Activated B cell treated with CpG ODN at 0.5 μM for 24 hours (primary cell): ENCODE measurements at regions not wholly inside any gene's neighbourhood (a gene's known extent, or its start where the extent isn't known, plus 50 kb on each side); places are given as distances from the start of the nearest gene placed in this dataset.

Experiments used
- ATAC-seq: fragments of 200-7000 bp; cut with Tn5 transposase; one replicate; pipeline ENCODE4 v1.10.0; 2021; ENCODE audit warnings: low read depth, mild to moderate bottlenecking, moderate library complexity
- CTCF ChIA-PET: fragments of 350-600 bp; sonication (Branson Sonifier 250); formaldehyde crosslinking; loops from one replicate; lab custom pipeline; 2021; ENCODE audit warnings: antibody characterized with exemption; lab: Charles Lee
- POLR2A ChIA-PET: fragments of 350-600 bp; sonication (Branson Sonifier 250); formaldehyde crosslinking; loops from one replicate; lab custom pipeline; 2021; ENCODE audit warnings: antibody characterized with exemption; lab: Charles Lee
- DNase-seq: peaks from one replicate; pipeline ENCODE4 v3.0.0; 2022
- H3K27ac Mint-ChIP-seq: one replicate; pipeline ENCODE4 v1.8.0; 2020; ENCODE audit warnings: mixed read lengths
- H3K27me3 Mint-ChIP-seq: one replicate; pipeline ENCODE4 v1.8.0; 2021; ENCODE audit warnings: mixed read lengths
- H3K36me3 Mint-ChIP-seq: one replicate; pipeline ENCODE4 v1.8.0; 2021; ENCODE audit warnings: low read depth, mixed read lengths
- H3K4me1 Mint-ChIP-seq: one replicate; pipeline ENCODE4 v1.8.0; 2021; ENCODE audit warnings: mixed read lengths
- H3K4me3 Mint-ChIP-seq: one replicate; pipeline ENCODE4 v1.8.0; 2020; ENCODE audit warnings: mild to moderate bottlenecking, mixed read lengths
- H3K9me3 Mint-ChIP-seq: one replicate; pipeline ENCODE4 v1.8.0; 2020; ENCODE audit warnings: mixed read lengths
- CTCF ChIP-seq: fragments of 200-600 bp; IDR thresholded peaks from one replicate; pipeline ENCODE4 v1.8.0; 2022; ENCODE audit warnings: antibody characterized with exemption, mild to moderate bottlenecking
- intact Hi-C: fragments of 100-400 bp; cut with micrococcal nuclease; formaldehyde crosslinking; loops from one replicate; pipeline ENCODE4 v1.15.1; 2024

- no peak overlapping the region for H3K27ac Mint-ChIP-seq
- no peaks in the 10 kb centered on the region for H3K27me3 Mint-ChIP-seq
- TF ChIP-seq CTCF: no peak
- no peaks in the 10 kb centered on the region for H3K4me1 Mint-ChIP-seq
- H3K4me3 Mint-ChIP-seq: no peak overlapping the region
- DNase-seq: no peak
- ChIA-PET CTCF (no interaction called here), POLR2A (no interaction called here)
- H3K36me3 Mint-ChIP-seq: no peaks in the 10 kb centered on the region
- intact Hi-C loops: no loop called here
- peaks cover 2% of the 10 kb centered on the region for H3K9me3 Mint-ChIP-seq
- no peak for ATAC-seq
Observed at GRCh38 chr13:55534306-55534705, 1606.4 kb upstream of the PRR20A start.

DNA sequence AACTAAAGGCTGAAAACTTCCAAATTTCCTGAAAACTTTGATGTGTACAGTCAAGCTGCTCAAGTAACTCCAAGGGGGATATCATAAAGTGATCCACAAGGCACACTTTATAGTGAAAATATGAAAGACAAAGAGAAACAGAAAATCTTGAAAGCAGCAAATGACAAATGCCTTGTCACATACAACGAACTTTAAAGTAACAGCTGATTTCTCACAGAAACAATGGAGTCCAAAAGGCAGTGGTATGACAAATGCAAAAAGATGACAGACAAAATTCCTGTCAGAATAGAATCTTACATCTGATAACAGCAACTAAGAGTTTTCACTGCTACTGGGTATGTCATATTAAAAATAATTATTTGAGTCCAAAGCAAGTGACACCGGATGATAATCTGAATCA is 1602.3 kb upstream of the PRR20A start:
- TF ChIP-seq CTCF: no peak
- DNase-seq (no peak), ATAC-seq (no peak)
- ChIA-PET POLR2A (no interaction called here), CTCF (no interaction called here)
- intact Hi-C loops: no loop called here
- no peak overlapping the region for H3K27ac Mint-ChIP-seq
- no peaks in the 10 kb centered on the region for H3K4me1 Mint-ChIP-seq
- H3K4me3 Mint-ChIP-seq: no peak overlapping the region
- H3K27me3 Mint-ChIP-seq: no peaks in the 10 kb centered on the region
- no peaks in the 10 kb centered on the region for H3K36me3 Mint-ChIP-seq
- peaks cover 4% of the 10 kb centered on the region for H3K9me3 Mint-ChIP-seq

GRCh38 chr13:55543053-55543452 is 1597.7 kb upstream of the PRR20A start:
- ChIA-PET CTCF (no interaction called here), POLR2A (no interaction called here)
- ATAC-seq (no peak), DNase-seq (no peak)
- H3K9me3 Mint-ChIP-seq: peaks cover 5% of the 10 kb centered on the region
- intact Hi-C loops: no loop called here
- no peak overlapping the region for H3K4me3 Mint-ChIP-seq
- no peak overlapping the region for H3K27ac Mint-ChIP-seq
- TF ChIP-seq CTCF: no peak
- H3K27me3 Mint-ChIP-seq: no peaks in the 10 kb centered on the region
- H3K36me3 Mint-ChIP-seq: no peaks in the 10 kb centered on the region
- H3K4me1 Mint-ChIP-seq: no peaks in the 10 kb centered on the region

DNA sequence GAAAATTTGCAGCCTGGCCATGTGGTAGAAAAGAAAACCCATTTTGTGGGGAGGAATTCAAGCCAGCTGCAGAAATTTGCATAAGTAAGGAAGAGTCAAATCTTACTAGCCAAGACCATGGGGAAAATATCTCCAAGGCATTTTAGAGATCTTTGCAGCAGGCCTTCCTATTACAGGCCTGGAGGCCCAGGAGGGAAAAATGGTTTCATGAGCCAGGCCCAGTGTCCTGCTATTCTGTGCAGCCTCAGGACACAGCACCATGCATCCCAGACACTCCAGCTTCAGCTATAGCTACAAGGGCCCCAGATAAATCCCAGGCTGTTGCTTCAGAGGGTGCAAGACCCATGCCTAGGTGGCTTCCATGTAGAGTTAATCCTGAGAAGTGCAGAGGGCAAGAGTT is 1590.1 kb upstream of the PRR20A start:
- TF ChIP-seq CTCF: no peak
- Mint-ChIP-seq H3K4me3 (no peak overlapping the region), H3K9me3 (peaks cover 10% of the 10 kb centered on the region), H3K36me3 (no peaks in the 10 kb centered on the region), H3K4me1 (no peaks in the 10 kb centered on the region), H3K27me3 (no peaks in the 10 kb centered on the region), H3K27ac (no peak overlapping the region)
- ATAC-seq (no peak), DNase-seq (no peak)
- POLR2A ChIA-PET: no interaction called here
- intact Hi-C loops: no loop called here
- CTCF ChIA-PET: no interaction called here

GRCh38 chr13:55553701-55554100 is 1587.0 kb upstream of the PRR20A start:
- DNase-seq (no peak), ATAC-seq (no peak)
- H3K27ac Mint-ChIP-seq: no peak overlapping the region
- no peaks in the 10 kb centered on the region for H3K4me1 Mint-ChIP-seq
- H3K36me3 Mint-ChIP-seq: no peaks in the 10 kb centered on the region
- intact Hi-C loops: no loop called here
- ChIA-PET CTCF (no interaction called here), POLR2A (no interaction called here)
- H3K9me3 Mint-ChIP-seq: peaks cover 15% of the 10 kb centered on the region
- no peaks in the 10 kb centered on the region for H3K27me3 Mint-ChIP-seq
- no peak for TF ChIP-seq CTCF
- H3K4me3 Mint-ChIP-seq: no peak overlapping the region
